Stomach (tissue), 8 donors: ENCODE measurements at regions not wholly inside any gene's neighbourhood (a gene's known extent, or its start where the extent isn't known, plus 50 kb on each side); places are given as distances from the start of the nearest gene placed in this dataset.
A peak's percentile ranks its signal among the peaks of the same experiment; 100 is the strongest.

Experiments
- DNase-seq, 2 donors: peaks; one replicate each; pipeline versions ENCODE4 v3.0.0 to v3.0.0-alpha.2; 2013 to 2019
- H3K27ac ChIP-seq, 5 donors: fragments of 200-600 bp in 4 of 5; sonication (generic) in 4 of 5; one replicate each; pipeline ENCODE4 v1.5.1; 2013 to 2019; ENCODE audit warnings: mild to moderate bottlenecking in 1 of 5, moderate library complexity in 1 of 5
- H3K27me3 ChIP-seq, 3 donors: fragments of 200-600 bp; sonication (generic); one replicate each; pipeline ENCODE4 v1.5.1; 2017 to 2019; ENCODE audit warnings: mixed run types in 1 of 3
- H3K36me3 ChIP-seq, 4 donors: fragments of 200-600 bp; sonication (generic); 1 replicate in 3 of 4; 2 replicates in 1 of 4; pipeline ENCODE4 v1.5.1; 2016 to 2019
- H3K4me1 ChIP-seq, 4 donors: fragments of 200-600 bp; sonication (generic); one replicate each; pipeline ENCODE4 v1.5.1; 2016 to 2019
- H3K4me3 ChIP-seq, 4 donors: fragments of 200-600 bp; sonication (generic) in 3 of 4; one replicate each; pipeline ENCODE4 v1.5.1; 2016 to 2019; ENCODE audit warnings: mild to moderate bottlenecking in 1 of 4
- H3K9me3 ChIP-seq, 4 donors: fragments of 200-600 bp; sonication (generic); one replicate each; pipeline ENCODE4 v1.5.1; 2016 to 2019
- EP300 ChIP-seq: sonication (generic); formaldehyde crosslinking; IDR thresholded peaks from one replicate; pipeline ENCODE4 v1.6.1; 2017; ENCODE audit warnings: antibody characterized with exemption
- POLR2A ChIP-seq, 4 donors: fragments of 450-650 bp; IDR thresholded peaks; one replicate each; pipeline ENCODE4 v1.6.1; 2016; ENCODE audit warnings: antibody characterized with exemption in 4 of 4, control low read depth in 2 of 4, mild to moderate bottlenecking in 1 of 4, moderate library complexity in 1 of 4
- POLR2AphosphoS5 ChIP-seq, 3 donors: sonication (generic); formaldehyde crosslinking; IDR thresholded peaks; one replicate each; pipeline ENCODE4 v1.6.1; 2016; ENCODE audit warnings: antibody characterized with exemption in 3 of 3
- WGBS, 5 donors: extraction: QIAGEN DNeasy Blood & Tissue Kit in 3 of 5; methylation state at CpG; one replicate each; pipeline versions ENCODE4 v1.1.5 to v1.1.7; 2013 to 2018; 5-methylcytosine and 5-hydroxymethylcytosine counted together
- intact Hi-C: fragments of 100-400 bp; cut with DNase I; formaldehyde crosslinking; loops from one replicate; pipeline ENCODE4 v1.15.1; 2023; ENCODE audit warnings: low total_unique reads
- TF ChIP-seq, protein P1 (sequence below), 7 experiments: fragments of 450-650 bp in 4 of 7; fragments of 200-600 bp in 3 of 7; sonication (generic) in 3 of 7; IDR thresholded peaks; one replicate each; pipeline ENCODE4 v1.5.1; 2016 to 2019; ENCODE audit warnings: antibody characterized with exemption in 7 of 7, control low read depth in 2 of 7, mild to moderate bottlenecking in 1 of 7
- donor health status: healthy with polysubstance abuse.
- donor health status: Bipolar disorder and iron deficiency.
- donor health status: healthy.

DNA sequence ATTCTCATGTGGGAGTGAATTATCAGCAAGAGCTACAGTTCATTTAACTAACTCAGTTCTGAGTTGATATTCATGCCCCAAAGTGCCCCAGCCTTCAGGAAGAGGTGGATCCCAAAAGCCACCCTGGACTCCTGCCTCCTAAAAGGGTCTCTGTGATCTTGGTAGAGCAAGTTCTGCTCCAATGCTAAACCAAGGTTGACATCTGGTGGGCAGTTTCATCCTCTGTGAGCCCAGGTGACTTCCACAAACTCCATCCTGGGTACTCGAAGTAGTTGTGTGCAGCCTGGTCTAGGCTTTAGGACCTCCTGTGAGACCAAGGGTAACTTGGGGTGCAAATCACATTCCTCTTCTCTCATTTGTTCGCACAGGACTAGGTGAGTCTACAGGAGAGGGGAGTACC is 816.8 kb downstream of the MTRR start:
- H3K4me3 ChIP-seq = no peak overlapping the region
- no peaks in the 10 kb centered on the region for H3K36me3 ChIP-seq
- peak in 1 of 2 donors; percentile 22 for DNase-seq
- intact Hi-C loops = no loop called here
- H3K27me3 ChIP-seq = no peaks in the 10 kb centered on the region
- H3K27ac ChIP-seq = no peak overlapping the region
- H3K9me3 ChIP-seq = no peaks in the 10 kb centered on the region
- WGBS, 5 donors = 78 to 86% (median 82%) methylated on average over 1 to 2 of the region's 2 CpGs
- TF ChIP-seq, protein P1, sequence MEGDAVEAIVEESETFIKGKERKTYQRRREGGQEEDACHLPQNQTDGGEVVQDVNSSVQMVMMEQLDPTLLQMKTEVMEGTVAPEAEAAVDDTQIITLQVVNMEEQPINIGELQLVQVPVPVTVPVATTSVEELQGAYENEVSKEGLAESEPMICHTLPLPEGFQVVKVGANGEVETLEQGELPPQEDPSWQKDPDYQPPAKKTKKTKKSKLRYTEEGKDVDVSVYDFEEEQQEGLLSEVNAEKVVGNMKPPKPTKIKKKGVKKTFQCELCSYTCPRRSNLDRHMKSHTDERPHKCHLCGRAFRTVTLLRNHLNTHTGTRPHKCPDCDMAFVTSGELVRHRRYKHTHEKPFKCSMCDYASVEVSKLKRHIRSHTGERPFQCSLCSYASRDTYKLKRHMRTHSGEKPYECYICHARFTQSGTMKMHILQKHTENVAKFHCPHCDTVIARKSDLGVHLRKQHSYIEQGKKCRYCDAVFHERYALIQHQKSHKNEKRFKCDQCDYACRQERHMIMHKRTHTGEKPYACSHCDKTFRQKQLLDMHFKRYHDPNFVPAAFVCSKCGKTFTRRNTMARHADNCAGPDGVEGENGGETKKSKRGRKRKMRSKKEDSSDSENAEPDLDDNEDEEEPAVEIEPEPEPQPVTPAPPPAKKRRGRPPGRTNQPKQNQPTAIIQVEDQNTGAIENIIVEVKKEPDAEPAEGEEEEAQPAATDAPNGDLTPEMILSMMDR (IDR thresholded peaks at IDR 0.05) = no peak
- no peak for TF ChIP-seq POLR2AphosphoS5 (IDR thresholded peaks at IDR 0.05)
- no peak for TF ChIP-seq POLR2A (IDR thresholded peaks at IDR 0.05)
- TF ChIP-seq EP300 = no peak
- H3K4me1 ChIP-seq = no peaks in the 10 kb centered on the region

DNA sequence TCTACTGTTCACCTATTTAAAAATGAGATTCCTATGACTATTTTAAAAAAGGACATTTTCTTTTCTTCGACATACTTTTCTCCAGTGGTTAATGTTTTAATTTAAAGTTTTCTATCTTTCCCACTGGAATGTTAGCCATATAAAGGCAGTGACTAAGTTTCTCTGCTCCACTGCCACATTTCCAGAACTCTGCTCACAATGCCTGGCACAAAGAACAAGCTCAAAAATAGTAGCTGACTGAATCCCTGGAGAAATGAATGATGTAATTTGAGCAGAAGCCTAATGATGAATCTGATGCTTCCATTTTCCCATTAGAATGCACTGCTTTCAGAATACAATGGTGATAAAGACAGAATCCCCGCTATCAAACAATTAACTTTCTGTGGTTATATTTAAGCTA is 817.8 kb downstream of the MTRR start:
- no peaks in the 10 kb centered on the region for H3K4me1 ChIP-seq
- intact Hi-C loops = no loop called here
- H3K9me3 ChIP-seq = no peaks in the 10 kb centered on the region
- no peaks in the 10 kb centered on the region for H3K27me3 ChIP-seq
- no peak for TF ChIP-seq POLR2AphosphoS5 (IDR thresholded peaks at IDR 0.05)
- TF ChIP-seq EP300 = no peak
- no peak for TF ChIP-seq POLR2A (IDR thresholded peaks at IDR 0.05)
- TF ChIP-seq, protein P1 (IDR thresholded peaks at IDR 0.05) = no peak
- WGBS, 5 donors = 75 to 88% (median 81%) methylated on average over 2 of the region's 2 CpGs
- peak in 1 of 2 donors; percentile 25 for DNase-seq
- H3K27ac ChIP-seq = no peak overlapping the region
- no peaks in the 10 kb centered on the region for H3K36me3 ChIP-seq
- H3K4me3 ChIP-seq = no peak overlapping the region

DNA sequence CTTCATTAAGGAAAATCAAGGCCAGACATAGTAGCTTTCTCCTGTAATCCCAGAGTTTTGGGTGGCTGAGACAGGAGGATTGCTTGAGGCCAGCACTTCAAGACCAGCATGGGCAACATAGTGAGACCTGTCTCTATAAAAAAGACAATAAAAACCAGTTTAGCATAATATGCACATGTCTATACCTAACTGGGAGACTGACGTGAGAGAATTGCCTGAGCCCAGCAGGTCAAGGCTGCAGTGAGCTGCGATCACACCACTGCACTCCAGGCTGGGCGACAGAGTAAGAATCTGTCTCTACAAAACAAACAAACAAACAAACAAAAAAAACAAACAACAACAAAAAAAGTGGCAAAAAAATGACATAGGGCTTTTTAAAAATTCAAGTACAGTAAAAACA is 820.8 kb downstream of the MTRR start:
- no peak overlapping the region for H3K4me3 ChIP-seq
- TF ChIP-seq, protein P1 (IDR thresholded peaks at IDR 0.05) = no peak
- TF ChIP-seq POLR2AphosphoS5 (IDR thresholded peaks at IDR 0.05) (no peak), EP300 (no peak), POLR2A (IDR thresholded peaks at IDR 0.05) (no peak)
- no peak overlapping the region for H3K27ac ChIP-seq
- intact Hi-C loops = no loop called here
- WGBS, 5 donors = 81 to 94% (median 87%) methylated on average over 3 of the region's 3 CpGs
- no peak for DNase-seq
- H3K4me1 ChIP-seq = no peaks in the 10 kb centered on the region
- no peaks in the 10 kb centered on the region for H3K36me3 ChIP-seq
- H3K9me3 ChIP-seq = no peaks in the 10 kb centered on the region
- no peaks in the 10 kb centered on the region for H3K27me3 ChIP-seq

DNA sequence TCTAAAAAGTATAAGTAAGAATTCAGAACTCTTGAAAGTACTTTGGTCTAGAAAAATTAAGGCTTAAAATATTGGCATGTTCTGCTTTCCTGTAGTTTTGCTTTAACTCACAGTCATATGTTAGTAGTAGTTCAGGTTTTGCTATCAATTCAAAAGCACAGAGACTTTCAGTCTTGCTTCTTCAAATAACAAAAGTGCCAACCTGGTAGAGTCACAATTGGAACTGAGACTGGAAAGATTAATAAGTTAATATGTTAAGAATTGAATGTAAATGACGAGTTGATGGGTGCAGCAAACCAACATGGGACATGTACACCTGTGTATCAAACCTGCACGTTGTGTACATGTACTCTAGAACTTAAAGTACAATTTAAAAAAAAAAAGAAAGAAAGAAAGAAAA is 822.3 kb downstream of the MTRR start:
- H3K27me3 ChIP-seq = no peaks in the 10 kb centered on the region
- H3K9me3 ChIP-seq = no peaks in the 10 kb centered on the region
- intact Hi-C loops = no loop called here
- H3K27ac ChIP-seq = no peak overlapping the region
- DNase-seq = no peak
- no peaks in the 10 kb centered on the region for H3K36me3 ChIP-seq
- WGBS, 5 donors = 20 to 43% (median 38%) methylated on average over 2 of the region's 2 CpGs
- H3K4me3 ChIP-seq = no peak overlapping the region
- TF ChIP-seq EP300 = no peak
- TF ChIP-seq, protein P1 (IDR thresholded peaks at IDR 0.05) = no peak
- no peak for TF ChIP-seq POLR2AphosphoS5 (IDR thresholded peaks at IDR 0.05)
- no peak for TF ChIP-seq POLR2A (IDR thresholded peaks at IDR 0.05)
- no peaks in the 10 kb centered on the region for H3K4me1 ChIP-seq
